Naive thymus-derived CD4-positive, alpha-beta T cell (primary cell): ENCODE measurements at regions not wholly inside any gene's neighbourhood (a gene's known extent, or its start where the extent isn't known, plus 50 kb on each side); places are given as distances from the start of the nearest gene placed in this dataset.

Experiments
- ATAC-seq: fragments of 150-1000 bp; cut with Tn5 transposase; 2 replicates; pipeline ENCODE4 v1.10.0; 2021; ENCODE audit warnings: mild to moderate bottlenecking, moderate library complexity
- CTCF ChIA-PET: fragments of 350-600 bp; sonication (Branson Sonifier 250); formaldehyde crosslinking; loops from one replicate; lab custom pipeline; 2021; ENCODE audit warnings: antibody characterized with exemption; lab: Charles Lee
- POLR2A ChIA-PET: fragments of 350-600 bp; sonication (Branson Sonifier 250); formaldehyde crosslinking; loops from one replicate; lab custom pipeline; 2021; ENCODE audit warnings: antibody characterized with exemption, inconsistent platforms; lab: Charles Lee
- DNase-seq, 9 donors: peaks; one replicate each; pipeline versions ENCODE4 v3.0.0 to v3.0.0-alpha.2; 2020 to 2022; ENCODE audit warnings: mixed read lengths in 1 of 9
- H3K27ac ChIP-seq: one replicate; pipeline ENCODE4 v1.7.0; 2013; ENCODE audit warnings: mild to moderate bottlenecking, low read depth, low read length, moderate library complexity
- H3K27me3 ChIP-seq, 2 donors: one replicate each; pipeline ENCODE4 v1.7.0; 2013; ENCODE audit warnings: low read length in 2 of 2, mild to moderate bottlenecking in 2 of 2, moderate library complexity in 2 of 2; ENCODE audit not compliant: control insufficient read depth in 2 of 2, insufficient read depth in 2 of 2
- H3K36me3 ChIP-seq, 3 experiments: 1 replicate in 2 of 3; 2 replicates in 1 of 3; pipeline ENCODE4 v1.7.0; 2013; ENCODE audit warnings: low read length in 3 of 3, mild to moderate bottlenecking in 3 of 3, moderate library complexity in 1 of 3; ENCODE audit not compliant: insufficient read depth in 3 of 3, control insufficient read depth in 2 of 3
- H3K4me1 ChIP-seq, 2 donors: one replicate each; pipeline ENCODE4 v1.7.0; 2013; ENCODE audit warnings: low read length in 2 of 2, mild to moderate bottlenecking in 2 of 2, moderate library complexity in 1 of 2; ENCODE audit not compliant: control insufficient read depth in 2 of 2, insufficient read depth in 2 of 2
- H3K4me3 ChIP-seq: 2 replicates; pipeline ENCODE4 v1.7.0; 2013; ENCODE audit warnings: mild to moderate bottlenecking, low read length
- H3K9me3 ChIP-seq, 3 experiments: 1 replicate in 2 of 3; 2 replicates in 1 of 3; pipeline ENCODE4 v1.7.0; 2013; ENCODE audit warnings: low read length in 3 of 3; ENCODE audit not compliant: control insufficient read depth in 2 of 3
- H3K27ac Mint-ChIP-seq, 9 donors: one replicate each; pipeline ENCODE4 v1.8.0; 2020 to 2022; ENCODE audit warnings: mixed read lengths in 9 of 9, mild to moderate bottlenecking in 8 of 9, moderate library complexity in 5 of 9, inconsistent platforms in 2 of 9
- H3K27me3 Mint-ChIP-seq, 5 donors: one replicate each; pipeline ENCODE4 v1.8.0; 2021 to 2022; ENCODE audit warnings: mixed read lengths in 5 of 5, mild to moderate bottlenecking in 1 of 5
- H3K36me3 Mint-ChIP-seq, 5 donors: one replicate each; pipeline ENCODE4 v1.8.0; 2020 to 2022; ENCODE audit warnings: mixed read lengths in 5 of 5, mild to moderate bottlenecking in 3 of 5, inconsistent platforms in 1 of 5
- H3K4me1 Mint-ChIP-seq, 7 donors: one replicate each; pipeline ENCODE4 v1.8.0; 2020 to 2022; ENCODE audit warnings: mixed read lengths in 7 of 7, mild to moderate bottlenecking in 3 of 7, inconsistent platforms in 1 of 7
- H3K4me3 Mint-ChIP-seq, 10 donors: one replicate each; pipeline ENCODE4 v1.8.0; 2020 to 2022; ENCODE audit warnings: mild to moderate bottlenecking in 10 of 10, mixed read lengths in 10 of 10, moderate library complexity in 6 of 10, inconsistent platforms in 2 of 10
- H3K9me3 Mint-ChIP-seq, 11 donors: one replicate each; pipeline ENCODE4 v1.8.0; 2020 to 2022; ENCODE audit warnings: mixed read lengths in 11 of 11, mild to moderate bottlenecking in 4 of 11, inconsistent platforms in 1 of 11, moderate library complexity in 1 of 11
- intact Hi-C, 2 donors: fragments of 100-400 bp; cut with micrococcal nuclease; formaldehyde crosslinking; loops; one replicate each; pipeline ENCODE4 v1.15.1; 2023

- no peak for DNase-seq
- H3K9me3 ChIP-seq = peaks cover 0 to 5% (median 0%) of the 10 kb centered on the region in 3 experiments
- CTCF ChIA-PET = no interaction called here
These were observed 1890.0 kb upstream of the PCDH20 start for GRCh38 chr13:63305641-63306133.

GRCh38 chr13:63304497-63304896 is 1888.8 kb upstream of the PCDH20 start:
- H3K36me3 Mint-ChIP-seq = no peaks in the 10 kb centered on the region
- ChIA-PET POLR2A (no interaction called here), CTCF (no interaction called here)
- H3K4me3 Mint-ChIP-seq = no peak overlapping the region
- H3K9me3 Mint-ChIP-seq = peaks cover 0 to 15% (median 5%) of the 10 kb centered on the region in 11 donors
- ATAC-seq = no peak
- H3K27me3 Mint-ChIP-seq = no peaks in the 10 kb centered on the region
- Histone ChIP-seq H3K36me3 (no peaks in the 10 kb centered on the region), H3K27ac (no peak overlapping the region), H3K4me1 (no peaks in the 10 kb centered on the region), H3K27me3 (no peaks in the 10 kb centered on the region), H3K9me3 (peaks cover 0 to 5% (median 0%) of the 10 kb centered on the region in 3 experiments), H3K4me3 (no peak overlapping the region)
- DNase-seq = no peak
- no peaks in the 10 kb centered on the region for H3K4me1 Mint-ChIP-seq
- H3K27ac Mint-ChIP-seq = no peak overlapping the region
- intact Hi-C loops = loop anchor here in 1 of 2 donors (10.0 kb wide), 1 partner anchor 60 kb away; no protein-coding TSS in a partner anchor

More at GRCh38 chr13:63305641-63306133, 1890.0 kb upstream of the PCDH20 start:
- H3K4me3 Mint-ChIP-seq = no peak overlapping the region
- no peaks in the 10 kb centered on the region for H3K27me3 Mint-ChIP-seq
- POLR2A ChIA-PET = no interaction called here
- H3K27ac ChIP-seq = no peak overlapping the region
- H3K4me1 Mint-ChIP-seq = no peaks in the 10 kb centered on the region
- no peaks in the 10 kb centered on the region for H3K4me1 ChIP-seq
- no peaks in the 10 kb centered on the region for H3K36me3 ChIP-seq
- H3K27ac Mint-ChIP-seq = no peak overlapping the region
- no peak for ATAC-seq
- H3K27me3 ChIP-seq = no peaks in the 10 kb centered on the region
- H3K4me3 ChIP-seq = no peak overlapping the region
- H3K36me3 Mint-ChIP-seq = no peaks in the 10 kb centered on the region
- H3K9me3 Mint-ChIP-seq = peaks cover 0 to 12% (median 6%) of the 10 kb centered on the region in 11 donors
- intact Hi-C loops = loop anchor here in 1 of 2 donors (10.0 kb wide), 1 partner anchor 61 kb away; no protein-coding TSS in a partner anchor

GRCh38 chr13:63299866-63300394 is 1884.3 kb upstream of the PCDH20 start:
- ATAC-seq (no peak), DNase-seq (no peak)
- Mint-ChIP-seq H3K9me3 (peaks cover 0 to 25% (median 1%) of the 10 kb centered on the region in 11 donors), H3K4me1 (no peaks in the 10 kb centered on the region), H3K27ac (no peak overlapping the region), H3K4me3 (no peak overlapping the region), H3K36me3 (no peaks in the 10 kb centered on the region), H3K27me3 (no peaks in the 10 kb centered on the region)
- H3K27ac ChIP-seq = no peak overlapping the region
- POLR2A ChIA-PET = no interaction called here
- no peaks in the 10 kb centered on the region for H3K4me1 ChIP-seq
- no peak overlapping the region for H3K4me3 ChIP-seq
- intact Hi-C loops = loop anchor here in 1 of 2 donors (10.0 kb wide), 1 partner anchor 55 kb away; no protein-coding TSS in a partner anchor
- no peaks in the 10 kb centered on the region for H3K27me3 ChIP-seq
- CTCF ChIA-PET = no interaction called here
- no peaks in the 10 kb centered on the region for H3K36me3 ChIP-seq
- H3K9me3 ChIP-seq = no peaks in the 10 kb centered on the region

GRCh38 chr13:63297163-63297562 is 1881.5 kb upstream of the PCDH20 start:
- intact Hi-C loops = no loop called here
- ChIA-PET POLR2A (no interaction called here), CTCF (no interaction called here)
- no peak overlapping the region for H3K4me3 ChIP-seq
- H3K27ac ChIP-seq = no peak overlapping the region
- H3K4me1 Mint-ChIP-seq = no peaks in the 10 kb centered on the region
- no peaks in the 10 kb centered on the region for H3K36me3 Mint-ChIP-seq
- no peaks in the 10 kb centered on the region for H3K27me3 Mint-ChIP-seq
- no peak overlapping the region for H3K4me3 Mint-ChIP-seq
- H3K36me3 ChIP-seq = no peaks in the 10 kb centered on the region
- ATAC-seq (no peak), DNase-seq (no peak)
- H3K9me3 ChIP-seq = no peaks in the 10 kb centered on the region
- H3K9me3 Mint-ChIP-seq = peaks cover 0 to 23% (median 0%) of the 10 kb centered on the region in 11 donors
- H3K27me3 ChIP-seq = no peaks in the 10 kb centered on the region
- no peak overlapping the region for H3K27ac Mint-ChIP-seq
- no peaks in the 10 kb centered on the region for H3K4me1 ChIP-seq

GRCh38 chr13:63291701-63292100 is 1876.1 kb upstream of the PCDH20 start:
- Histone ChIP-seq H3K4me3 (no peak overlapping the region), H3K4me1 (no peaks in the 10 kb centered on the region), H3K27me3 (no peaks in the 10 kb centered on the region), H3K27ac (no peak overlapping the region), H3K9me3 (no peaks in the 10 kb centered on the region), H3K36me3 (no peaks in the 10 kb centered on the region)
- intact Hi-C loops = no loop called here
- H3K9me3 Mint-ChIP-seq = peaks cover 0 to 21% (median 2%) of the 10 kb centered on the region in 11 donors
- no peaks in the 10 kb centered on the region for H3K27me3 Mint-ChIP-seq
- H3K27ac Mint-ChIP-seq = no peak overlapping the region
- H3K4me3 Mint-ChIP-seq = no peak overlapping the region
- CTCF ChIA-PET = no interaction called here
- H3K36me3 Mint-ChIP-seq = no peaks in the 10 kb centered on the region
- no peaks in the 10 kb centered on the region for H3K4me1 Mint-ChIP-seq
- POLR2A ChIA-PET = no interaction called here
- ATAC-seq (no peak), DNase-seq (no peak)

- ATAC-seq (no peak), DNase-seq (no peak)
- H3K4me3 Mint-ChIP-seq = no peak overlapping the region
- peaks cover 0 to 23% (median 7%) of the 10 kb centered on the region in 11 donors for H3K9me3 Mint-ChIP-seq
- ChIA-PET POLR2A (no interaction called here), CTCF (no interaction called here)
- Histone ChIP-seq H3K4me1 (no peaks in the 10 kb centered on the region), H3K27me3 (no peaks in the 10 kb centered on the region), H3K9me3 (no peaks in the 10 kb centered on the region), H3K27ac (no peak overlapping the region), H3K36me3 (no peaks in the 10 kb centered on the region), H3K4me3 (no peak overlapping the region)
- H3K4me1 Mint-ChIP-seq = no peaks in the 10 kb centered on the region
- H3K27me3 Mint-ChIP-seq = no peaks in the 10 kb centered on the region
- H3K27ac Mint-ChIP-seq = no peak overlapping the region
- H3K36me3 Mint-ChIP-seq = no peaks in the 10 kb centered on the region
- intact Hi-C loops = no loop called here
These were observed 1872.9 kb upstream of the PCDH20 start for GRCh38 chr13:63288576-63288975.

- ChIA-PET CTCF (no interaction called here), POLR2A (no interaction called here)
- H3K27me3 Mint-ChIP-seq = no peaks in the 10 kb centered on the region
- Histone ChIP-seq H3K9me3 (no peaks in the 10 kb centered on the region), H3K4me1 (no peaks in the 10 kb centered on the region), H3K36me3 (no peaks in the 10 kb centered on the region), H3K4me3 (no peak overlapping the region), H3K27me3 (no peaks in the 10 kb centered on the region), H3K27ac (no peak overlapping the region)
- H3K4me3 Mint-ChIP-seq = no peak overlapping the region
- ATAC-seq = no peak
- no peaks in the 10 kb centered on the region for H3K36me3 Mint-ChIP-seq
- H3K4me1 Mint-ChIP-seq = no peaks in the 10 kb centered on the region
- peaks cover 2 to 27% (median 7%) of the 10 kb centered on the region in 11 donors for H3K9me3 Mint-ChIP-seq
- intact Hi-C loops = no loop called here
- no peak for DNase-seq
- H3K27ac Mint-ChIP-seq = no peak overlapping the region
These were observed 1872.3 kb upstream of the PCDH20 start for GRCh38 chr13:63287926-63288325.
